IMR-90 (cell line): ENCODE measurements at regions not wholly inside any gene's neighbourhood (a gene's known extent, or its start where the extent isn't known, plus 50 kb on each side); places are given as distances from the start of the nearest gene placed in this dataset.

Experiments used
- BHLHE40 ChIP-seq: fragments of 150-350 bp; IDR thresholded peaks from 2 replicates; pipeline ENCODE4 v1.6.1; 2016; ENCODE audit warnings: mild to moderate bottlenecking, low read depth, low read length
- CEBPB ChIP-seq: IDR thresholded peaks from 2 replicates; pipeline ENCODE4 v1.6.1; 2012; ENCODE audit warnings: low read depth, low read length, improper control_type of control experiment
- MXI1 ChIP-seq: IDR thresholded peaks from 2 replicates; pipeline ENCODE4 v1.6.1; 2012; ENCODE audit warnings: low read depth, mild to moderate bottlenecking, low read length, moderate library complexity, borderline replicate concordance
- POLR2A ChIP-seq: IDR thresholded peaks from 2 replicates; pipeline ENCODE4 v1.6.1; 2012; ENCODE audit warnings: mild to moderate bottlenecking, low read depth, low read length
- RAD21 ChIP-seq: IDR thresholded peaks from 2 replicates; pipeline ENCODE4 v1.6.1; 2012; ENCODE audit warnings: low read length, improper control_type of control experiment
- RCOR1 ChIP-seq: IDR thresholded peaks from 2 replicates; pipeline ENCODE4 v1.6.1; 2012; ENCODE audit warnings: mild to moderate bottlenecking, low read length, improper control_type of control experiment; ENCODE audit not compliant: insufficient replicate concordance
- RFX5 ChIP-seq: IDR thresholded peaks from 2 replicates; pipeline ENCODE4 v1.8.0; 2012; ENCODE audit warnings: low read depth, mild to moderate bottlenecking, low read length, moderate library complexity
- TF ChIP-seq, protein P1 (sequence below): conservative IDR thresholded peaks from 2 replicates; pipeline ENCODE4 v1.5.1; 2012; ENCODE audit warnings: mild to moderate bottlenecking, low read depth, low read length, improper control_type of control experiment

DNA sequence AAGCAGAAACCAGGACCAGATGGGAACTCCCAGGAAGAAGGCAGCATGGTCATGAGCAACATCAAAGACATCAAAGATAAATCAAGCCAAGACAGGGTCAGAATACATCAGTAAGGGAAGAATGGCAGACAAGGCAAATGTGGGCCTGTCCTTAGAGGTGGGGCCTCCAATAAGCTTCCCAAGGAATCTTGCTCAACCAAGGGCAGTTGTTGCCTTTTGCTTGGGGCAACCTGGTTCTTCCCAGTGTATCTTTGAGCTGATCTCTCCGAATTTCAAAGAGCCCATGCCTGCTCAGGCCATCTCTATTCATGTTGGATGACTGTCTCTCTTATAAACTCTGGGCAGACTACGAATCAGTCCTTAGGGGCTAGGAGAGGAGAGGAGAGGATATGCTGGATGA is 68.4 kb upstream of the HABP2 start:
- TF ChIP-seq, protein P1, sequence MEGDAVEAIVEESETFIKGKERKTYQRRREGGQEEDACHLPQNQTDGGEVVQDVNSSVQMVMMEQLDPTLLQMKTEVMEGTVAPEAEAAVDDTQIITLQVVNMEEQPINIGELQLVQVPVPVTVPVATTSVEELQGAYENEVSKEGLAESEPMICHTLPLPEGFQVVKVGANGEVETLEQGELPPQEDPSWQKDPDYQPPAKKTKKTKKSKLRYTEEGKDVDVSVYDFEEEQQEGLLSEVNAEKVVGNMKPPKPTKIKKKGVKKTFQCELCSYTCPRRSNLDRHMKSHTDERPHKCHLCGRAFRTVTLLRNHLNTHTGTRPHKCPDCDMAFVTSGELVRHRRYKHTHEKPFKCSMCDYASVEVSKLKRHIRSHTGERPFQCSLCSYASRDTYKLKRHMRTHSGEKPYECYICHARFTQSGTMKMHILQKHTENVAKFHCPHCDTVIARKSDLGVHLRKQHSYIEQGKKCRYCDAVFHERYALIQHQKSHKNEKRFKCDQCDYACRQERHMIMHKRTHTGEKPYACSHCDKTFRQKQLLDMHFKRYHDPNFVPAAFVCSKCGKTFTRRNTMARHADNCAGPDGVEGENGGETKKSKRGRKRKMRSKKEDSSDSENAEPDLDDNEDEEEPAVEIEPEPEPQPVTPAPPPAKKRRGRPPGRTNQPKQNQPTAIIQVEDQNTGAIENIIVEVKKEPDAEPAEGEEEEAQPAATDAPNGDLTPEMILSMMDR, result no peak
- TF ChIP-seq RCOR1 (no peak), BHLHE40 (no peak), POLR2A (no peak), CEBPB (no peak), RFX5 (no peak), RAD21 (no peak), MXI1 (no peak)
